ENCODE measurements at regions not wholly inside any gene's neighbourhood (a gene's known extent, or its start where the extent isn't known, plus 50 kb on each side); places are given as distances from the start of the nearest gene placed in this dataset.

DNA sequence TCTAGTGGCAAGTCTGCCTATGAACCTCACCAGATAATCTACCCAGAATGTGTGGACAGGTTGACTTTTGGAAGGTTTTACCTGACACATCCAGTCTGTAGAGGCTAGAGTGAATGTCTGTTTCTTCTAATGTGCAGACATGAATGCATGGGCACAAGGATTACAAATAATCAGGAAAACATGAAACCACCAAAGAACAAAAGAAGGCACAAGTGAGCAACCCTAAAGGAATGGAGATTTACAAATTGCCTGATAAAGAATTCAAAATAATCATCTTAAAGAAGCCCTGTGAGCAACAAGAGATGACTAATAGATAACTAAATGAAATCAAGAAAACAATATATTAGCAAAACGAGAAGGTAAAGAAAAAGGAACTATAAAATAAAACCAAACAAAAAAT, 876.1 kb upstream of the ADGRB3 start:
- TF ChIP-seq EZH2phosphoT487 (IDR thresholded peaks at IDR 0.05; ENCODE audit: low read depth) = no peak
- H3K4me3 ChIP-seq (ENCODE audit: low read length) = no peak overlapping the region
- no peak overlapping the region for H2AFZ ChIP-seq (ENCODE audit: low read depth, low read length)
- H3K27me3 ChIP-seq (ENCODE audit: low read depth, low read length) = no peaks in the 10 kb centered on the region
- no peaks in the 10 kb centered on the region for H4K20me1 ChIP-seq (ENCODE audit: insufficient read depth, low read length)
- no peaks in the 10 kb centered on the region for H3K79me2 ChIP-seq (ENCODE audit: low read length)
- no peak overlapping the region for H3K27ac ChIP-seq (ENCODE audit: low read length)
- no peaks in the 10 kb centered on the region for H3K4me1 ChIP-seq (ENCODE audit: low read length)
- H3K9ac ChIP-seq (ENCODE audit: low read length) = no peak overlapping the region
- H3K9me3 ChIP-seq (ENCODE audit: insufficient read depth, low read length) = 0 out of 2 replicates have a peak, but pooled peaks cover 5% of the 10 kb centered on the region
- H3K36me3 ChIP-seq (replicated peaks; ENCODE audit: low read depth, low read length) = no peaks in the 10 kb centered on the region
- no peak overlapping the region for H3K4me2 ChIP-seq (ENCODE audit: low read length)

DNA sequence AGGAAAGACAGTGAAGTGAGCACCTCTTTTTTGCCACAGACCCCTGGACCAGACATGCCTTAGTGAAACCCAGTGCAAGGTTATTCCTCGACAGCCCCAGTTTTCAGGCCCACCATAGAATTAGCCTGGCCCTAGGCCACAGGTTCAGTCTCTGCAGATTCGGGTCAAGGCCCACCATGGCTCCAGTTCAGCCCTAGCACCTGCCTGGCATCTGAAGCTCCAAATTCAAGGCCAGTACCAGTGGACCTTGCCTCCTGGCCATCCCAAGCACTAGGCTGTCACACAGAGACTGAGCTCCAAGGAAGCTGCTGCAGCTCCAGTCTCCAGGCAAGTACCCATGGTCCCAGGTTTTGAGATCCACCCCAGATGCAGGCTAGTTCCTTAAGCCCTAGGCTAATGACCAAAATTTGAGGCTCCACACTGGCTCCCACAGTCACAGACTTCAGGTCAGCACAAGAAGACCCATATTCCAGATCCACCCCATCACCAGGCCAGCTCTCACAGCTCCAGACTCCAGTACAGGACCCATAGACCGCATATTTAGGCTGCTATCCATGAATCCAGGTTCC, 877.5 kb upstream of the ADGRB3 start:
- Histone ChIP-seq H3K9ac (ENCODE audit: low read length) (no peak overlapping the region), H3K27ac (ENCODE audit: low read length) (no peak overlapping the region)
- TF ChIP-seq, protein P1, sequence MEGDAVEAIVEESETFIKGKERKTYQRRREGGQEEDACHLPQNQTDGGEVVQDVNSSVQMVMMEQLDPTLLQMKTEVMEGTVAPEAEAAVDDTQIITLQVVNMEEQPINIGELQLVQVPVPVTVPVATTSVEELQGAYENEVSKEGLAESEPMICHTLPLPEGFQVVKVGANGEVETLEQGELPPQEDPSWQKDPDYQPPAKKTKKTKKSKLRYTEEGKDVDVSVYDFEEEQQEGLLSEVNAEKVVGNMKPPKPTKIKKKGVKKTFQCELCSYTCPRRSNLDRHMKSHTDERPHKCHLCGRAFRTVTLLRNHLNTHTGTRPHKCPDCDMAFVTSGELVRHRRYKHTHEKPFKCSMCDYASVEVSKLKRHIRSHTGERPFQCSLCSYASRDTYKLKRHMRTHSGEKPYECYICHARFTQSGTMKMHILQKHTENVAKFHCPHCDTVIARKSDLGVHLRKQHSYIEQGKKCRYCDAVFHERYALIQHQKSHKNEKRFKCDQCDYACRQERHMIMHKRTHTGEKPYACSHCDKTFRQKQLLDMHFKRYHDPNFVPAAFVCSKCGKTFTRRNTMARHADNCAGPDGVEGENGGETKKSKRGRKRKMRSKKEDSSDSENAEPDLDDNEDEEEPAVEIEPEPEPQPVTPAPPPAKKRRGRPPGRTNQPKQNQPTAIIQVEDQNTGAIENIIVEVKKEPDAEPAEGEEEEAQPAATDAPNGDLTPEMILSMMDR (IDR thresholded peaks at IDR 0.05; ENCODE audit: low read depth, low read length) = no peak
- no peak for TF ChIP-seq EZH2phosphoT487 (IDR thresholded peaks at IDR 0.05; ENCODE audit: low read depth)

DNA sequence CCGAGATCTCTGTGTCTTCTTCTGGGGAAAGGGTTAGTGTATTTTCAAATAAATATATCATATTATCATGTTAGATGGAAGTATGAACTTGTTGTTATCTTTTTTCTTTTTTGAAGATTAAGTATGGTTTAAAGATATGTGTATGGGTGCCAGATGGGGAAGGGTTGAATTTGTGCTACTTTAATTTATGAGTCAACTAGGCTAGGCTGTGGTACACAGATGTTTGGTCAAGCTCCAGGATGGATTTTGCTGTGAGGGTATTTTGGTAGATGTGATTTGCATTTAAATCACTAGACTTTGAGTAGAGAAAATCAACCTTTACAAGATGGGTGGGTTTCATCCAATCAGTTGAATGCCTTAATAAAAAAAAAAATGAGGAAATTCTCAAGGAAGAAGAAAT, 886.6 kb upstream of the ADGRB3 start:
- TF ChIP-seq EZH2phosphoT487 (IDR thresholded peaks at IDR 0.05; ENCODE audit: low read depth) = no peak
- TF ChIP-seq, protein P1 (IDR thresholded peaks at IDR 0.05; ENCODE audit: low read depth, low read length) = no peak
- no peak overlapping the region for H2AFZ ChIP-seq (ENCODE audit: low read depth, low read length)
- H3K9ac ChIP-seq (ENCODE audit: low read length) = no peak overlapping the region
- no peaks in the 10 kb centered on the region for H3K36me3 ChIP-seq (replicated peaks; ENCODE audit: low read depth, low read length)
- no peaks in the 10 kb centered on the region for H4K20me1 ChIP-seq (ENCODE audit: insufficient read depth, low read length)
- no peak overlapping the region for H3K27ac ChIP-seq (ENCODE audit: low read length)
- H3K79me2 ChIP-seq (ENCODE audit: low read length) = no peaks in the 10 kb centered on the region
- no peaks in the 10 kb centered on the region for H3K27me3 ChIP-seq (ENCODE audit: low read depth, low read length)
- H3K4me2 ChIP-seq (ENCODE audit: low read length) = no peak overlapping the region
- H3K4me3 ChIP-seq (ENCODE audit: low read length) = no peak overlapping the region
- H3K9me3 ChIP-seq (ENCODE audit: insufficient read depth, low read length) = 0 out of 2 replicates have a peak, but pooled peaks cover 3% of the 10 kb centered on the region
- H3K4me1 ChIP-seq (ENCODE audit: low read length) = no peaks in the 10 kb centered on the region

More for the DNA sequence above, 877.5 kb upstream of the ADGRB3 start:
- H4K20me1 ChIP-seq (ENCODE audit: insufficient read depth, low read length) = no peaks in the 10 kb centered on the region
- no peaks in the 10 kb centered on the region for H3K36me3 ChIP-seq (replicated peaks; ENCODE audit: low read depth, low read length)
- no peaks in the 10 kb centered on the region for H3K79me2 ChIP-seq (ENCODE audit: low read length)
- H2AFZ ChIP-seq (ENCODE audit: low read depth, low read length) = no peak overlapping the region; the same call in 1 of the 2 replicates
- H3K27me3 ChIP-seq (ENCODE audit: low read depth, low read length) = no peaks in the 10 kb centered on the region
- H3K4me1 ChIP-seq (ENCODE audit: low read length) = no peaks in the 10 kb centered on the region
- H3K9me3 ChIP-seq (ENCODE audit: insufficient read depth, low read length) = 0 out of 2 replicates have a peak, but pooled peaks cover 8% of the 10 kb centered on the region
- H3K4me3 ChIP-seq (ENCODE audit: low read length) = no peak overlapping the region
- H3K4me2 ChIP-seq (ENCODE audit: low read length) = no peak overlapping the region

DNA sequence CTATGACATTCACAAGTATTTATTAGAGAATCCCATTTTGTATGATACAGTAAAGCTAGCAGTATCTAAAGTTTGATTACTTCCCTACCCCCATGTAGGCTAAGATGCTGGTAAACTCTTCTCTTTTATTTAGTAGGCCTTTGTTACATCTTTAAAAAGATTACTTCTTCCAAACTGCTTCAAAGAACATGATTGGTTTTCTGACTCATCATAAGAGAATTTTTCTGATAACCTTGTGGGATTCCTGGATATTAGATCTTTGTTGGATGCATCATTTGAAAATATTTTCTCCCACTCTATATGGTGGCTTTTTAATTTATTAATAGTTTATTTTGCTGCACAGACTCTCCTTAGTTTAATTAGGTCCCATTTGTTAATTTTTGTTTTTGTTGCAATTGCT, 898.3 kb upstream of the ADGRB3 start:
- TF ChIP-seq, protein P1 (IDR thresholded peaks at IDR 0.05; ENCODE audit: low read depth, low read length) = no peak
- TF ChIP-seq EZH2phosphoT487 (IDR thresholded peaks at IDR 0.05; ENCODE audit: low read depth) = no peak
- H3K4me3 ChIP-seq (ENCODE audit: low read length) = no peak overlapping the region
- no peaks in the 10 kb centered on the region for H3K27me3 ChIP-seq (ENCODE audit: low read depth, low read length)

More for the DNA sequence above, 898.3 kb upstream of the ADGRB3 start:
- no peak overlapping the region for H3K27ac ChIP-seq (ENCODE audit: low read length)
- no peak overlapping the region for H3K4me2 ChIP-seq (ENCODE audit: low read length)
- H3K4me1 ChIP-seq (ENCODE audit: low read length) = no peaks in the 10 kb centered on the region
- H4K20me1 ChIP-seq (ENCODE audit: insufficient read depth, low read length) = no peaks in the 10 kb centered on the region
- H3K9ac ChIP-seq (ENCODE audit: low read length) = no peak overlapping the region
- no peak overlapping the region for H2AFZ ChIP-seq (ENCODE audit: low read depth, low read length)
- no peaks in the 10 kb centered on the region for H3K36me3 ChIP-seq (replicated peaks; ENCODE audit: low read depth, low read length)
- no peaks in the 10 kb centered on the region for H3K9me3 ChIP-seq (ENCODE audit: insufficient read depth, low read length)
- H3K79me2 ChIP-seq (ENCODE audit: low read length) = no peaks in the 10 kb centered on the region
